SK-MEL-5 (cell line): ENCODE measurements at regions not wholly inside any gene's neighbourhood (a gene's known extent, or its start where the extent isn't known, plus 50 kb on each side); places are given as distances from the start of the nearest gene placed in this dataset.

Experiments used
- DNase-seq: peaks from one replicate; pipeline ENCODE4 v3.0.0-alpha.2; 2016; ENCODE audit warnings: low read depth, low spot score
- in situ Hi-C: cut with HindIII; loops from 2 replicates; pipeline ENCODE4 v1.10.0; 2016; ENCODE audit warnings: low sequenced_read_pairs, high pct_unique_total_duplicates, low pct_unique_long_range_greater_than_20kb

DNA sequence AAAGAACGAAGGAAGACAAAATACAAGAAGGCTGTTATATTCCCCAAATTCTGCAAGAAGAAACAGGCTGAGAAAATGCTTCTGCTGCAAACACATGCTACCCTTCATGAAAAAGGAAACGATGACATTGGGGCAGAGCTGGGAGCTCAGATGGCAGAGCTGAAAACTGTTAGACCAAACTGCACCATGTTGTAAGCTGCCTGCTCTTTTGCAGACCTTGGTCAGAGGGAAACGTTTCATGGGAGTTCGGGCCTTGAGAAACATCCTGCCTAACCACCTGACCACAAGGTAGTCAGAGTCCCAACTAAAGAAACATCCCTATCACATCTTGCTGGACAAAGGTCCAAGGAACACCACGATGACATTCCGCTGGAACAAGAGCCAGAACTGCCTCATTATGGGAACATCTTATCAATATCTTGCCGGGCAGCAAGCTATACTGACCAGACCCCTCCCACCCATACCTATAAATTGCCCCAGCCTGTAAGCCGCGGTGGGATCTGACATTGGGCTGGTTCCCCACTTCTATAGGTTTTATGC lies 110.7 kb upstream of the CTSC start:
- in situ Hi-C loops: no loop called here
- no peak for DNase-seq

DNA sequence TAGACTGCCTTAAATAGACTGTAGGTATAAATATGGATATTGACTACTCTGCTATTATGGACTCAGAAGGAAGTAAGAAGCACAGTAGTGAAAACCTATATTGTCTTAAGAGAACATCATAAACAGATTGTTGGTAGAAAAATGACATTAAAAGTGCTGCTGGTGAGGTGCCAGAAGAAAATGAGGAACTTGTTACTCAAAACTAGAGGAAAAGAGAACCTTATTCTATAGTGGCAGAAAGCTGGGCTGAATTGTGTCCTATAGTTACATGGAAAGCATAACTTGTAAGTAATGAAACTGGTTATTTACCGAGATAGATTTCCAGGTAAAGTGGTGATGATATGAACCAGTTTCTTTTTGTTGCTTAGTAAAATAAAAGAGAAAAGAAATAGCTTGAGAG lies 109.7 kb upstream of the CTSC start:
- in situ Hi-C loops: no loop called here
- no peak for DNase-seq

DNA sequence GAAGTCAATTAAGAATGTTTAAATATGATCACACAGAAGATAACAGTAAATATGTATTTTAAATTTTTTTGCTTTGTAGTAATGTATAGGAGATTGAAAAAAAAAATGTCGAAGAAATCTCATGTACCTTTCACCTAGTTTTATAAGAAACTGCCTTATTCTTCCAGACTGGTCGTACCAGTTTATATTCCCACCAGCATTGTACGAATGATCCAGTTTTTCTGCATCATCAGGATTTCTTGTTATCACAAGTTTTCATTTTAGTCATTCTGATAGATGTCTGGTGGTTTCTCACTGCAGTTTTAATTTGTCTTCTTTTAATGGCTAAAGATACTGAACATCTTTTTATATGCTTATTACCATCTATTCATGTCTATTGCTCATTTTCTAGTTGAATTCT lies 101.8 kb upstream of the CTSC start:
- DNase-seq: no peak
- in situ Hi-C loops: no loop called here

DNA sequence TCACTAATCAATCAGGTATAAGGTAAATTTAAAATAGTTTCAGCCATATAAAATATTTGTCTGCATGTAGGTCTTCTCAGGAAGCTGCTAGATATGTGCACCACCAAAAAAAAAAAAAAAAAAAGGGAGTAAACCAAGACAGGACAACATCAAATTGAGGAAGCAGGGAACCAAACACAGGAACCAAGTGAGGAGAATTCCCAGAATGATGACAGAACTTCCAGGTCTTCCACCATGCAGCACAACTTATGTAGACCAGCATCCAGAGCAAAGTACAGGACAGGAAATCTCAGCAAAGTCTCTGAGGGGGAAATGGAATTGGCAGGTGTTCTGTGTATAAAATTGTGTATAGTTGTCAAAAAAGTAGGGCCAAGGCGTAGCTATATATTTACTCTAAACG lies 101.2 kb upstream of the CTSC start:
- no peak for DNase-seq
- in situ Hi-C loops: no loop called here

DNA sequence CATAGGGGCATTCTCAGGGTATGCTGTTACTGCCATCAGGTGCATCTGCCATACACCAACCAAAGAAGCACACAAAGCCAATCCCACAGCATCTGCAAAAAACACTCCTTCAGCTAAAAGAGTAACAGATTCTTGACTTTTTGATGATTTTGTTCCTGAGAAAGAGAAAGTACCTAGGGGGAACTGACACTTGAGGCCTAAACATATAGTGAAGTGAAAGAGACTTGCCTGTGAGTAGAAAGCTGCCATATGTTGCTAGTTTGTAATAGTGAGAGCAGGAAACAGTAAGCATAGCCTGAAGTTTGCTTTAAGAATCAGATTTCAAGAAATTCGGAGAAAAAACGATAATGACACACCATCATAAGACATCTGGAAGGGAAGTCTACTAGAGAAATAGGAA lies 97.9 kb upstream of the CTSC start:
- in situ Hi-C loops: no loop called here
- DNase-seq: no peak

DNA sequence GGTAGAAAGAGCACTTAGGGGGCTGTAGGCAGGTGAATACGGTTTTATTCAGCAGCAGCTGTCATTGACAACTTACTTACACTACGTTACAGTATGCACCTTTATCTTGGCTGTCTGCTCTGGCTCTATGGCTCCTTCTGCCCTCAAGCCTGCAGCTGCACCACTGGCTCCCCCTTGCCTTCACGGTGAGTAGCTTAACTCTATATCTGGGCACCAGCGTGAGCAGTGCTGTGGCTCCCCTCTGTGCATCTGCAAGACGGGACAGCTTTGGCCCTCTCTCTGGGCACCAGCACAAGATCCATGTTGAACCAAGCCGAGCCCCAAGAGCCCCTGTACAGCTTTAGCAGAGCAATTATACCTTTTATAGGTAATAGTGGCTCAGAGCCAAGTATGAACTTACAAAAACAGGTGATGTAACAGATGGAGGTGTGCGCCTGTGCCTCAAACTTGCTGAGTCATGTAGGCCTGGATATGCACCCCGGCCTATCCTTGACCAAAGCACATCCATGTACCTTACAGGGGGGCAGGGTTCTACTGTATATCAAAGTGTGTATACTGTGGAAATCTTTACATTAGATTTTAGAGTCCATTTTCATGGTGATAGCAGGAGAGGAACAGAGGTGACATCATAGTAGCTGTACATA lies 96.9 kb upstream of the CTSC start:
- in situ Hi-C loops: no loop called here
- no peak for DNase-seq

DNA sequence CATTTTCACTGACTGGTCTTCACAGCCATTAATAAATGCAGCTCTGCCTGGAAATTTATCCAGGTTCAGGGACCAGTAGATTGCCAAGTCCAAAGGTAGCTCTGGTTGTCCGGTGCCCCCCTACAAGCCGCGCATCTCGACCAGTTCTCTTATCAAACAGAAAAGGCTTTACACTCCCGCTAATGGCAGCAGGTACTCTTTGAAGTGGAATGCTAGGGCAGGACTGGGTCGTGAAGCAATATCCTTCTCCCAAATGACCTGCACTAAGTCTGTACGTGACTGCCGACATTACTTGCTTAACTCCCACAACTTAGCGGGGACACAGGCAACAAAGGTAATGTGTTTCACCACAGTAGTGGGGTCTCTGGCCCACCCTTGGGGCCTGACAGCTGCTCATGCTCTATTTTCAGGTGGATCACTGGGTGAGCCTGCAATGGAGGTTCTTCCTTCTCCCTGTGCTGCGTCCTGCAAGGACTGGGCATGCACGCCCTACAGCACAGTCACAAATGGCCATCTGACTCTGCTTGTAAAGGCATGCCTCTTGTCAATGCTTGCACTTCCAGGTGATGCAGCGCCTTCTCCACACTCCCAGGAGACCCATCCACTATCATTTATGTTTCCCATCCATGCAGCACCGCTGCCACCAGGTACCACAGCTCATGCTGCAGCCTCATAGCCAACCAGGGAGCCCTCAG lies 96.1 kb upstream of the CTSC start:
- in situ Hi-C loops: no loop called here
- DNase-seq: no peak

DNA sequence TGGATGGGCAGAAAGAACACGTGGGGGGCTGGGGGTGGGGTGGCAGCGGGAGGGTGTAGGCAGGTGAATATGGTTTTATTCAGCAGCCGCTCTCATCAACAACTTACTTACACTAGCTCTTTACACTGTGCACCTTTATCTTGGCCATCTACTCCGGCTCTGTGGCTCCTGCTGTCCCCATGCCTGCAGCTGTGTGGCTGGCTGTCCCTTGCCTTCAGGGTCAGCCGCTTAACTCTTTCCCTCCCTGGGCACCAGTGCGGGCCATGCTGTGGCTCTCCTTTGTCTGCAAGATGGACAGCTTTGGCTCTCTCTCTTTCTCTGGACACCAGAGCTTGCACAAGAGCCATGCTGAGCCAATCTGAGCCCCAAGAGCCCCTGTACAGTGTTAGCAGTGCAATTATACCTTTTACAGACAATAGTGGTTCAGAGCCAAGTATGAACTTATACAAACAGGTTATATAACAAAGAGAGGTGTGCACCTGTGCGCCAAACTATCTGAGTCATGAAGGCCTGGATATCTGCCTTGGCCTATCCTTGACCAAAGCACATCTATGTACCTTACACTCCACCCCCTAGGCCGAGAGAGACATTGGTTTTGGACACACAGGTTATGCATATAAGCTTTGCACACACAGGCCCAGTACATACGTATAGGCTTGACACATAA lies 94.3 kb upstream of the CTSC start:
- in situ Hi-C loops: no loop called here
- DNase-seq: no peak

DNA sequence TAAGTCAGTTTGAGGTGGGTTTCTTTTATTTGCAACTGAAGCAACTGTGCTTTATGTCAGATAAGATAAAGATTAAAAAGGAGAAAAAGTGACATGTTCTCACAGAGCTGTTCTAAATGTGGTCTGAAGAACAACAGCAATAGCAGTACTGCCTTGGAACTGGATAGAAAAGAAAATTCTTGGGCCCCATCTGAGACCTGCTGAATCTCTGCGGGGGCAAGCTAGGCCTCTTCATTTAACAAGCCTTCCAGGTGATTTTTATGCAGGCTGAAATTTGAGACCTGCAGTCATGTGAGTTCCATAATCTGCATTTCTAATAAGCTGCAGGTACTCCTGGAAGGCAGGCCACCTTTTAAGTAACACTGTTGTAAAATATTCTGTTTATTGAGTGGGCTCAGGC lies 91.4 kb upstream of the CTSC start:
- in situ Hi-C loops: no loop called here
- DNase-seq: no peak

DNA sequence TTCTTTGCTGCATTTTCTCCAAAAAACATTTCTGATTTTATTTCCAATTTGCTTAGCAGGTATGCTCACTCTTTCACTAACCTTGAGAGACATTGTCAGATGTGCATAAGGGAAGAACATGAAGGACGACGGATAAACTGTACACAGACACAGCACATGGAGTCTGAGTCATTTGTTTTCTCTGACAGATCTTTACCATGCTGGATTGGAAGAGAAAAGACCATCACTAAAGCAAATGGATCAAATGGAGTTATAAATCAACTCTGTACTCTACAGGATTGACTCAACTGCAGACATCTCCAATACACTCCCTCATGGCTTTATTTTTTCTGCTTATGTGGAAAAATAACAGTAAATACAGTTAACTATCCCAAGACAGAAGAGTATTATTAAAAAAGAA lies 90.2 kb upstream of the CTSC start:
- in situ Hi-C loops: no loop called here
- DNase-seq: no peak

DNA sequence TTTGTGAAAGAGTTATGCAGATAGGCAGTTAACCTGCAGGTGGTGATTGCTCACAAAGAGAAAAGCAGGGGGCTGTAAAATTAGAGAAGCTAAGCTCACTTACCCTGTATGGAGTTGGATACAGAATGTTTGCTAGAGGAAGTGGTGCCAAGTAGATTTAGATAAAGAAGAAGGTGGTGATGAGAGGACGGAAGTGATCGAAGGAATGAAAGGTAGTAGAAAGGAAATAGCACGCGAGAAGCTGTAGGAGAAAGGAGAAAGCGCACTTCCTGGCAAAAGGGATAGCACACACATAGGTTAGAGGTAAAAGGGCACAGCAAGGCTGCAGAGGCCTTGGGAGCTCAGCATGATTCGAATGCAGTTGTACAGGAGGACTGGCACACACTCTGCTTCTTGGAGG lies 87.3 kb upstream of the CTSC start:
- in situ Hi-C loops: no loop called here

DNA sequence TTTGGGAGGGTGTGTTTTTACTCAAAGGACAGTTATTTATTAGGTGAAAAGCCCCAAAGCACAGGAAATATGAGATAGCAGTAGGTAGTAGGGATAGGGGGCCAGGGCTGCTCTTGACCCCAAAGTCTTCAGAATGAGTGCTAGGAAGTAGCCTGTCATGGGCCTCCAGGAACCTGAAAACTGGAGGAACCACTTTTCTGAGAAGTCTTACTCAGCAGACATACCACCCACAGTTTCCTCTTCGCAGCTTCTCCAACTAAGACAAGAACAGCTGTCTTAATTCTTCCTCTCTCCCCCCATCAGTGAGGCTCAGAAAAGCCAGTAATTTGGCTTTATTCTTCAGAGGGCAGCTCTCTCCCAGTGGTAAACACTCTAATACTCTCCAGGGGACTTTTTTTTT lies 84.0 kb upstream of the CTSC start:
- no peak for DNase-seq
- in situ Hi-C loops: no loop called here

More for the DNA sequence above, 87.3 kb upstream of the CTSC start:
- DNase-seq: no peak

DNA sequence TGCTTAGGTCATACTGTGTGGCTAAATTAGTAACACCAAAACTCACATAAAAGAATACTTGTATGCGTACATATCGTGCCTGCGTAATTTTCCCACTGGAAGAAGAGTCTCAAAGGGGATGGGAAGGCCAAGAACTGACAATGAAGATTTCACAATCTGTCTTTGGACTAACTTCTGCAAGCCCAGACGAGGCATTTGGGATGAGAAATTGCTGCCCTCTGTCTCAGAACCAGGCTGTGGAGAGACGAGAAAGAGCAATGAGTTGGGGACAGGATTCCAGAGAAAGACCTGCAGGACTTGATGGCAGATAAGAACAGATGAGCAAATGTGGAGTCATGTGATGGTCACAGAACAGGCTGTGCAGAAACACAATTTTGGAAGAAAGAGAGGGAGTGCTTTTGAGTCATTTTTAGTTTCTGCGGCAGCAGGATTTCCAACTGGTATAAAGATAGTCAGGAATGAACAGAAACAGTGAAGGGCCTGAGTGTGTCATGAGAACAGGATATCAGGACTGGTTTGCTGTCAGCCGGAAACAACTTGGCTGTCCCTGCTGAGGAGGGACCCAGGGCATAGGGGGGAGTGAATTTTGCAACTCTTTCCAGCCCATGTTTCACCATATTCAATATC lies 82.7 kb upstream of the CTSC start:
- DNase-seq: no peak
- in situ Hi-C loops: no loop called here

DNA sequence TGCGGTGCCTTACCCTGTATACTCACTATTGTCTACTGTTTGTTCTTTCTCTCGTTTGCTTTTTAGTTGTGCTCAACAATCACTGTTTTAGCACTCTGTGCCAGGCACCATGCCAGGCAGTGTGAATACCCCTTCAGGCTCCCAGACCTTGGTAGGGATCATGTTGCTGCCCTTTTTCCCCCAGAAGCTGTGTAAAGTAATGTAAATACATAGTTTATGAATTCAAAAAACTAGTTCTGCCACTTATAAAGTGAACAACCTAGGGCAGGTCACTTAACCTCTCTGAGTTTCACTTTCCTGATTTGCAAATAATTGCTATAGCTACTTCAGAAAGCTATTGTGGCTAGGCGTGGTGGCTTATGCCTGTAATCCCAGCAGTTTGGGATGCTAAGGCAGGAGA lies 81.0 kb upstream of the CTSC start:
- no peak for DNase-seq
- in situ Hi-C loops: no loop called here

DNA sequence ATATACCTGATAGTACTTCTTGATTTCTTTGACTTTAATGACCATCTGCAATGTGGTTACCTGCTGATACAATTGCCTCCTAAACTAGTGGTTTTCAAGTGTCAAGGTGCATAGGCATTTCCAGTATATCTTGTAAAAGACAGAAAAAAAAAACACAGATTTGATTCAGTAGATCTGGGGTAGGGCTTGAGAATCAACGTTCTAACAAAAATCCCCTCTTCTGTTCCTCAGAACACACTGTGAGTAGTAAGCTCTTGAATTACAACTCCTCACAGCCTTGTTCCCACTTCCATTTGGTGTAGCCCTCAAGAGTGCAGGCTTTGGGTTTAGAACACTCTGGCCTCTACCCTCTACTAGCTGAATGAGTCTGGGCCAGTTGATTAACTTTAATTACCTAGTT lies 78.0 kb upstream of the CTSC start:
- in situ Hi-C loops: no loop called here
- DNase-seq: no peak

DNA sequence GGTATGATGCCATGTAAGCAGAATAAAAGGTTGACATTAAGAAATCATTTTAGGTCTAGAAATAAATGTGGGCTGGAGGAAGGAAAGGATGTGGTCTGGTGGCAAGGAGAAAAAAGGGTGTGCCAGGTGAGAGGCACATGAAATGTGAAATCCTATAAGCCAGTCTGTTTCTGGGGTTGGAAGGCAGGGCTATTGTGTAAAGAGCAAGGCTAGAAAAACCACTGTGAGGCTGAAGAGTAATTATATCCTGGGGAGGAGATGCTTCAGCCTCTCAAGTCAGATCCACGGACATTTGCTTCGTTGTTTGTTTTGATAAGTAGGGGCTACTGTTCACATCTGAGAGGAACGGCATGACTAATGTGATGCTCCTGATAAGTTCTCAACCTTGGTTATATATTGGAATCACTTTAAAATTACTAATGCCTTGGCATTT lies 77.5 kb upstream of the CTSC start:
- no peak for DNase-seq
- in situ Hi-C loops: no loop called here

DNA sequence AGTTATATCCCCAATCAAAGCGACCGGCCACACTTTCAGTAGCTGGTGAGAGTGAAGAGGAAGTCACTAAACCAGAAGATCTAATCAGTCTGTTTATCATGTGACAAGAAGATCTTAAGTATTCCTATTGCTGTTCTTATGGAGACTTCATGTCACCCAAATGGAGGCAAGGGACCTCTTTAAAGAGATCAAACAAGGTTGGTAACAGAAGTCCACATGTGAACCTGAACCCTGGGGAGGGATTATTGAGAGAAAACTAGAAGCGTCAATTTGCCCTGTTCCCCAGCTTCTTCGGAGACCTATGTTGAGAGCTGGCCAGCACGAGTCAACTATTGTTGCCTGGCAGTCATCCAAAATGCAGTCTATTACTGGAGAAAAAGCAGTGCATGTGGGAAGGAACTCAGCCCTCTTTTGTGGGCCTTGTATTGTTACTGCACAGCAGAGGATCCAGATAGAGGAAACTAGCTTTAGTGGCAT lies 76.9 kb upstream of the CTSC start:
- no peak for DNase-seq
- in situ Hi-C loops: no loop called here

DNA sequence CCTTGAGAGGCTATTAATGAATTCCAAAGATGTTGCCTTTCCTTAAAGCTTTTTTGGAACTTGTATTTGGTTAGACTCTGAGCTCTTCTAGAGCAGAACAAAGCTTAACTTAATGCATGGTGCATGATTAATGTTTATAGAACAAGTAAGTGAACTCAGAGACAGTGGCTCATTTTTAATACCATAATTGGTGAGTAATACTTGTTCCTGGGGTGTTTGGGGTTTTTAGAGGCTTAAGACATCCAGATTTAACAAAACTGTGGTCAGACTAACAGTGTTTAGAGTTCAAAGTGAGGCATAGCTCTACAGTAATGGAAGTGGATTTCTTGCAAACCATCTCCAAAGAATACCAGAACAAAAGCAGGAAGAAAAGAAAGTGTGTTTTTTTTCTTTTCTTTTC lies 73.7 kb upstream of the CTSC start:
- DNase-seq: no peak
- in situ Hi-C loops: no loop called here
